H9 (cell line): ENCODE measurements at regions not wholly inside any gene's neighbourhood (a gene's known extent, or its start where the extent isn't known, plus 50 kb on each side); places are given as distances from the start of the nearest gene placed in this dataset.
A peak's percentile ranks its signal among the peaks of the same experiment; 100 is the strongest.

Experiments
- DNase-seq: peaks from one replicate; pipeline ENCODE4 v3.0.0-alpha.2; 2017
- H2AFZ ChIP-seq: one replicate; pipeline ENCODE4 v1.6.1; 2013; ENCODE audit warnings: mild to moderate bottlenecking, low read length, control low read depth, moderate library complexity
- H2AK5ac ChIP-seq: 2 replicates; pipeline ENCODE4 v1.6.1; 2013; ENCODE audit warnings: low read length, control low read depth, mixed read lengths; ENCODE audit not compliant: insufficient read length
- H2BK120ac ChIP-seq: one replicate; pipeline ENCODE4 v1.6.1; 2013; ENCODE audit warnings: low read depth, mild to moderate bottlenecking, low read length, control low read depth, inconsistent platforms; ENCODE audit not compliant: poor library complexity, severe bottlenecking
- H2BK12ac ChIP-seq: 2 replicates; pipeline ENCODE4 v1.6.1; 2013; ENCODE audit warnings: low read length, control low read depth, mixed read lengths, low read depth; ENCODE audit not compliant: insufficient read length
- H2BK15ac ChIP-seq: 2 replicates; pipeline ENCODE4 v1.6.1; 2013; ENCODE audit warnings: low read depth, low read length, control low read depth
- H2BK20ac ChIP-seq: one replicate; pipeline ENCODE4 v1.6.1; 2013; ENCODE audit warnings: low read depth, mild to moderate bottlenecking, low read length, control low read depth, inconsistent platforms; ENCODE audit not compliant: poor library complexity, severe bottlenecking
- H2BK5ac ChIP-seq: 2 replicates; pipeline ENCODE4 v1.6.1; 2013; ENCODE audit warnings: low read length, control low read depth, mixed read lengths; ENCODE audit not compliant: insufficient read length
- H3K14ac ChIP-seq: 2 replicates; pipeline ENCODE4 v1.6.1; 2013; ENCODE audit warnings: low read length, control low read depth; ENCODE audit not compliant: insufficient read depth
- H3K18ac ChIP-seq: 2 replicates; pipeline ENCODE4 v1.6.1; 2013; ENCODE audit warnings: low read depth, mild to moderate bottlenecking, mixed read lengths, low read length, control low read depth; ENCODE audit not compliant: insufficient read length
- H3K23ac ChIP-seq: 2 replicates; pipeline ENCODE4 v1.6.1; 2013; ENCODE audit warnings: low read length, control low read depth, mixed read lengths, low read depth; ENCODE audit not compliant: insufficient read length
- H3K23me2 ChIP-seq: 2 replicates; pipeline ENCODE4 v1.6.1; 2013; ENCODE audit warnings: low read depth, mild to moderate bottlenecking, mixed read lengths, low read length, control low read depth; ENCODE audit not compliant: insufficient read length, poor library complexity, severe bottlenecking
- H3K27ac ChIP-seq: 2 replicates; pipeline ENCODE4 v1.5.1; 2013; ENCODE audit warnings: low read length, control low read depth, mixed read lengths, low read depth; ENCODE audit not compliant: insufficient read length
- H3K27me3 ChIP-seq: 2 replicates; pipeline ENCODE4 v1.6.1; 2013; ENCODE audit warnings: low read length, control low read depth, inconsistent platforms; ENCODE audit not compliant: insufficient read depth
- H3K4ac ChIP-seq: 2 replicates; pipeline ENCODE4 v1.6.1; 2013; ENCODE audit warnings: low read depth, mild to moderate bottlenecking, control low read depth, inconsistent platforms, low read length, moderate library complexity
- H3K4me1 ChIP-seq: 2 replicates; pipeline ENCODE4 v1.6.1; 2013; ENCODE audit warnings: low read length, control low read depth, inconsistent platforms; ENCODE audit not compliant: insufficient read depth
- H3K4me2 ChIP-seq: 2 replicates; pipeline ENCODE4 v1.6.1; 2013; ENCODE audit warnings: low read length, control low read depth, mixed read lengths; ENCODE audit not compliant: insufficient read length, insufficient read depth
- H3K56ac ChIP-seq: 2 replicates; pipeline ENCODE4 v1.6.1; 2013; ENCODE audit warnings: low read depth, mild to moderate bottlenecking, mixed read lengths, low read length, control low read depth; ENCODE audit not compliant: insufficient read length
- H3K79me1 ChIP-seq: 2 replicates; pipeline ENCODE4 v1.6.1; 2013; ENCODE audit warnings: low read depth, mild to moderate bottlenecking, moderate library complexity, low read length, control low read depth, inconsistent platforms; ENCODE audit not compliant: insufficient read depth, poor library complexity, severe bottlenecking
- H3K79me2 ChIP-seq: 2 replicates; pipeline ENCODE4 v1.6.1; 2013; ENCODE audit warnings: low read length, control low read depth, inconsistent platforms; ENCODE audit not compliant: insufficient read depth
- H3K9ac ChIP-seq: 2 replicates; pipeline ENCODE4 v1.6.1; 2013; ENCODE audit warnings: low read length, control low read depth, mixed read lengths; ENCODE audit not compliant: insufficient read length; ENCODE audit errors: extremely low read depth
- H3K9me3 ChIP-seq: one replicate; pipeline ENCODE4 v1.6.1; 2013; ENCODE audit warnings: low read depth, low read length, inconsistent platforms; ENCODE audit not compliant: control insufficient read depth
- H3T11ph ChIP-seq: one replicate; pipeline ENCODE4 v1.6.1; 2013; ENCODE audit warnings: mild to moderate bottlenecking, low read length, control low read depth, inconsistent platforms
- H4K20me1 ChIP-seq: one replicate; pipeline ENCODE4 v1.6.1; 2013; ENCODE audit not compliant: control insufficient read depth, insufficient read length, insufficient read depth
- H4K5ac ChIP-seq: 2 replicates; pipeline ENCODE4 v1.6.1; 2013; ENCODE audit warnings: low read depth, mild to moderate bottlenecking, mixed read lengths, low read length, control low read depth; ENCODE audit not compliant: insufficient read length
- H4K8ac ChIP-seq: replicated peaks from 2 replicates; pipeline ENCODE4 v1.6.1; 2013; ENCODE audit warnings: low read length, control low read depth, mixed read lengths, low read depth; ENCODE audit not compliant: insufficient read length
- H4K91ac ChIP-seq: 2 replicates; pipeline ENCODE4 v1.6.1; 2013; ENCODE audit warnings: low read depth, mild to moderate bottlenecking, moderate library complexity, mixed read lengths, low read length, control low read depth; ENCODE audit not compliant: insufficient read length
- H3K27ac Mint-ChIP-seq, 3 experiments: 2 replicates in 2 of 3; 3 replicates in 1 of 3; pipeline ENCODE4 v1.8.0; 2020 to 2021; ENCODE audit warnings: mixed read lengths in 3 of 3, mild to moderate bottlenecking in 1 of 3, moderate library complexity in 1 of 3
- H3K27me3 Mint-ChIP-seq: 2 replicates; pipeline ENCODE4 v1.8.0; 2021; ENCODE audit warnings: low read depth, mild to moderate bottlenecking, moderate library complexity, mixed read lengths
- H3K36me3 Mint-ChIP-seq, 3 experiments: 2 replicates in 2 of 3; 3 replicates in 1 of 3; pipeline ENCODE4 v1.8.0; 2020 to 2021; ENCODE audit warnings: low read depth in 3 of 3, mixed read lengths in 3 of 3; ENCODE audit not compliant: insufficient read depth in 1 of 3
- H3K4me1 Mint-ChIP-seq, 2 experiments: 2 replicates each; pipeline ENCODE4 v1.8.0; 2020; ENCODE audit warnings: mixed read lengths in 2 of 2
- H3K4me3 Mint-ChIP-seq, 2 experiments: 2 replicates in 1 of 2; 3 replicates in 1 of 2; pipeline ENCODE4 v1.8.0; 2020 to 2021; ENCODE audit warnings: mild to moderate bottlenecking in 2 of 2, mixed read lengths in 2 of 2, moderate library complexity in 1 of 2
- H3K9me3 Mint-ChIP-seq, 2 experiments: 2 replicates in 1 of 2; 3 replicates in 1 of 2; pipeline ENCODE4 v1.8.0; 2020; ENCODE audit warnings: mild to moderate bottlenecking in 2 of 2, mixed read lengths in 2 of 2, moderate library complexity in 1 of 2
- CTCF ChIP-seq: fragments of 200-600 bp; sonication (generic); conservative IDR thresholded peaks from 3 replicates; pipeline ENCODE4 v1.8.0; 2021; ENCODE audit warnings: antibody characterized with exemption, mild to moderate bottlenecking
- WGBS: extraction: QIAGEN DNeasy Blood & Tissue Kit; methylation state at CpG from one replicate; pipeline ENCODE4 v1.1.7; 2013; ENCODE audit warnings: missing lambda C conversion rate, low lambda C conversion rate, mixed read lengths; ENCODE audit not compliant: insufficient read length; ENCODE audit errors: extremely low coverage; 5-methylcytosine and 5-hydroxymethylcytosine counted together

GRCh38 chr13:111917901-111918300 lies 149.0 kb upstream of the SOX1 start:
- no peak overlapping the region for H3K9ac ChIP-seq
- H3K36me3 Mint-ChIP-seq = no peaks in the 10 kb centered on the region; a peak in 1 of 7 replicates
- no peaks in the 10 kb centered on the region for H3K23me2 ChIP-seq
- H3K79me1 ChIP-seq = no peaks in the 10 kb centered on the region
- H4K8ac ChIP-seq = no peak overlapping the region
- no peak overlapping the region for H2AK5ac ChIP-seq
- H3K27ac ChIP-seq = no peak overlapping the region
- no peak overlapping the region for H2BK120ac ChIP-seq
- no peak overlapping the region for H3K4me2 ChIP-seq
- no CpG with 5 or more reads among the region's 16 CpGs for WGBS
- H3K56ac ChIP-seq = no peak overlapping the region
- peaks cover 4 to 15% of the 10 kb centered on the region in 2 experiments; a peak in 3 of 4 replicates for H3K4me1 Mint-ChIP-seq
- H3K14ac ChIP-seq = no peak overlapping the region
- H3K79me2 ChIP-seq = no peaks in the 10 kb centered on the region
- no peaks in the 10 kb centered on the region; a peak in 2 of 5 replicates for H3K9me3 Mint-ChIP-seq
- no peak overlapping the region for H4K91ac ChIP-seq
- no peaks in the 10 kb centered on the region for H4K20me1 ChIP-seq
- H4K5ac ChIP-seq = no peak overlapping the region
- peak; percentile 18 for DNase-seq
- no peak overlapping the region for H3K23ac ChIP-seq
- no peak overlapping the region for H3T11ph ChIP-seq
- no peak overlapping the region for H3K4ac ChIP-seq
- H2BK20ac ChIP-seq = no peak overlapping the region
- no peak for TF ChIP-seq CTCF
- H2BK5ac ChIP-seq = no peak overlapping the region
- no peak overlapping the region for H2BK15ac ChIP-seq
- H2BK12ac ChIP-seq = no peak overlapping the region
- no peak overlapping the region for H3K27ac Mint-ChIP-seq
- H2AFZ ChIP-seq = no peak overlapping the region
- H3K18ac ChIP-seq = no peak overlapping the region
- H3K27me3 Mint-ChIP-seq = peaks cover 33% of the 10 kb centered on the region
- H3K4me3 Mint-ChIP-seq = no peak overlapping the region
- H3K4me1 ChIP-seq = no peaks in the 10 kb centered on the region
- no peaks in the 10 kb centered on the region for H3K27me3 ChIP-seq
- no peaks in the 10 kb centered on the region for H3K9me3 ChIP-seq
